Endothelial cell (in vitro differentiated cells): ENCODE measurements at regions not wholly inside any gene's neighbourhood (a gene's known extent, or its start where the extent isn't known, plus 50 kb on each side); places are given as distances from the start of the nearest gene placed in this dataset.

Experiments
- DNase-seq: peaks from one replicate; pipeline ENCODE4 v3.0.0; 2021; ENCODE audit warnings: low spot score
- H3K27ac Mint-ChIP-seq: one replicate; pipeline ENCODE4 v1.8.0; 2021; ENCODE audit warnings: mixed read lengths, inconsistent platforms; ENCODE audit not compliant: unreplicated experiment
- H3K27me3 Mint-ChIP-seq: one replicate; pipeline ENCODE4 v1.8.0; 2021; ENCODE audit warnings: mild to moderate bottlenecking, moderate library complexity, mixed read lengths, inconsistent platforms; ENCODE audit not compliant: unreplicated experiment
- H3K36me3 Mint-ChIP-seq: one replicate; pipeline ENCODE4 v1.8.0; 2021; ENCODE audit warnings: mild to moderate bottlenecking, low read depth, mixed read lengths, inconsistent platforms; ENCODE audit not compliant: unreplicated experiment
- H3K4me1 Mint-ChIP-seq: one replicate; pipeline ENCODE4 v1.8.0; 2021; ENCODE audit warnings: mild to moderate bottlenecking, mixed read lengths, inconsistent platforms; ENCODE audit not compliant: unreplicated experiment
- H3K4me3 Mint-ChIP-seq: one replicate; pipeline ENCODE4 v1.8.0; 2021; ENCODE audit warnings: mild to moderate bottlenecking, mixed read lengths, inconsistent platforms; ENCODE audit not compliant: unreplicated experiment
- H3K9me3 Mint-ChIP-seq: one replicate; pipeline ENCODE4 v1.8.0; 2021; ENCODE audit warnings: mixed read lengths, inconsistent platforms; ENCODE audit not compliant: unreplicated experiment
- CTCF ChIP-seq: fragments of 200-600 bp; sonication (generic); IDR thresholded peaks from one replicate; pipeline ENCODE4 v1.5.0; 2021; ENCODE audit warnings: antibody characterized with exemption; ENCODE audit not compliant: unreplicated experiment

- no peak for TF ChIP-seq CTCF
- peaks cover 3% of the 10 kb centered on the region for H3K36me3 Mint-ChIP-seq
- no peaks in the 10 kb centered on the region for H3K4me1 Mint-ChIP-seq
- H3K27ac Mint-ChIP-seq: no peak overlapping the region
- no peak overlapping the region for H3K4me3 Mint-ChIP-seq
- DNase-seq: no peak
- H3K27me3 Mint-ChIP-seq: peaks cover 2% of the 10 kb centered on the region
- H3K9me3 Mint-ChIP-seq: no peaks in the 10 kb centered on the region
Measured at GRCh38 chr22:27543460-27543859, 258.1 kb downstream of the MN1 start.

GRCh38 chr22:27545085-27545484, 256.5 kb downstream of the MN1 start:
- DNase-seq: no peak
- no peaks in the 10 kb centered on the region for H3K36me3 Mint-ChIP-seq
- H3K27ac Mint-ChIP-seq: no peak overlapping the region
- H3K4me3 Mint-ChIP-seq: no peak overlapping the region
- no peaks in the 10 kb centered on the region for H3K9me3 Mint-ChIP-seq
- no peaks in the 10 kb centered on the region for H3K4me1 Mint-ChIP-seq
- H3K27me3 Mint-ChIP-seq: peaks cover 3% of the 10 kb centered on the region
- TF ChIP-seq CTCF: no peak

GRCh38 chr22:27546157-27546935, 255.2 kb downstream of the MN1 start:
- no peak for TF ChIP-seq CTCF
- no peak for DNase-seq
- Mint-ChIP-seq H3K4me1 (no peaks in the 10 kb centered on the region), H3K27me3 (peaks cover 4% of the 10 kb centered on the region), H3K27ac (no peak overlapping the region), H3K4me3 (no peak overlapping the region), H3K9me3 (no peaks in the 10 kb centered on the region), H3K36me3 (no peaks in the 10 kb centered on the region)

GRCh38 chr22:27551402-27551801, 250.2 kb downstream of the MN1 start:
- H3K36me3 Mint-ChIP-seq: no peaks in the 10 kb centered on the region
- peaks cover 2% of the 10 kb centered on the region for H3K27me3 Mint-ChIP-seq
- TF ChIP-seq CTCF: no peak
- H3K4me3 Mint-ChIP-seq: no peak overlapping the region
- H3K9me3 Mint-ChIP-seq: no peaks in the 10 kb centered on the region
- H3K4me1 Mint-ChIP-seq: no peaks in the 10 kb centered on the region
- H3K27ac Mint-ChIP-seq: no peak overlapping the region
- no peak for DNase-seq

- H3K27me3 Mint-ChIP-seq: peaks cover 4% of the 10 kb centered on the region
- DNase-seq: no peak
- H3K27ac Mint-ChIP-seq: no peak overlapping the region
- H3K4me1 Mint-ChIP-seq: no peaks in the 10 kb centered on the region
- no peak for TF ChIP-seq CTCF
- H3K4me3 Mint-ChIP-seq: no peak overlapping the region
- H3K36me3 Mint-ChIP-seq: no peaks in the 10 kb centered on the region
- no peaks in the 10 kb centered on the region for H3K9me3 Mint-ChIP-seq
Measured at GRCh38 chr22:27552176-27552575, 249.4 kb downstream of the MN1 start.
